B cell (primary cell): ENCODE measurements at regions not wholly inside any gene's neighbourhood (a gene's known extent, or its start where the extent isn't known, plus 50 kb on each side); places are given as distances from the start of the nearest gene placed in this dataset.

ENCODE experiments used
- EZH2 ChIP-seq: IDR thresholded peaks from 2 replicates; pipeline ENCODE4 v1.6.1; 2012; ENCODE audit warnings: borderline replicate concordance, low read depth, mild to moderate bottlenecking, moderate library complexity, low read length; ENCODE audit not compliant: insufficient read depth, poor library complexity, severe bottlenecking
- TF ChIP-seq, protein P1 (sequence below): fragments of 200-600 bp; IDR thresholded peaks from one replicate; pipeline ENCODE4 v1.8.0; 2022; ENCODE audit warnings: antibody characterized with exemption, mild to moderate bottlenecking

DNA sequence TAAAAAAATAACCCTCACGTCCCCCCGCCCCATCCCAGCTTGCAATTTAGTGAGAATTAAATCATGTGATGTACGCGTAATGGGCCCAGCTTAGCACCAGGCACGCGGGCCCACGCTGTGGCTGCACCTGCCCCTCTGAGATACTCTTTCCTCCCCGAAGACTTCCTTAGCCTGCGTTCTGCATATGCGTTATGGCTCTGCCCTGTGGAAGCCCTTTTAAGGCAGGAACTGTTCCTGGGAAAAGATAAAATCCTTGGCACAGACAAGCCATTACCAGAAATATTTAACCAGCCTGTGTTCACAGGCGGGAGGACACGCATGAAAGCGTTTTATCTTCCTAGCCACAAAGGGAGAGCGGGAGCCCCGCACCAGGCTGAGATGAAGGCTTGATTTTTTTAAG, 311.0 kb downstream of the LRFN2 start:
- TF ChIP-seq, protein P1, sequence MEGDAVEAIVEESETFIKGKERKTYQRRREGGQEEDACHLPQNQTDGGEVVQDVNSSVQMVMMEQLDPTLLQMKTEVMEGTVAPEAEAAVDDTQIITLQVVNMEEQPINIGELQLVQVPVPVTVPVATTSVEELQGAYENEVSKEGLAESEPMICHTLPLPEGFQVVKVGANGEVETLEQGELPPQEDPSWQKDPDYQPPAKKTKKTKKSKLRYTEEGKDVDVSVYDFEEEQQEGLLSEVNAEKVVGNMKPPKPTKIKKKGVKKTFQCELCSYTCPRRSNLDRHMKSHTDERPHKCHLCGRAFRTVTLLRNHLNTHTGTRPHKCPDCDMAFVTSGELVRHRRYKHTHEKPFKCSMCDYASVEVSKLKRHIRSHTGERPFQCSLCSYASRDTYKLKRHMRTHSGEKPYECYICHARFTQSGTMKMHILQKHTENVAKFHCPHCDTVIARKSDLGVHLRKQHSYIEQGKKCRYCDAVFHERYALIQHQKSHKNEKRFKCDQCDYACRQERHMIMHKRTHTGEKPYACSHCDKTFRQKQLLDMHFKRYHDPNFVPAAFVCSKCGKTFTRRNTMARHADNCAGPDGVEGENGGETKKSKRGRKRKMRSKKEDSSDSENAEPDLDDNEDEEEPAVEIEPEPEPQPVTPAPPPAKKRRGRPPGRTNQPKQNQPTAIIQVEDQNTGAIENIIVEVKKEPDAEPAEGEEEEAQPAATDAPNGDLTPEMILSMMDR = no peak
- no peak for TF ChIP-seq EZH2
